ENCODE measurements at regions not wholly inside any gene's neighbourhood (a gene's known extent, or its start where the extent isn't known, plus 50 kb on each side); places are given as distances from the start of the nearest gene placed in this dataset.
"Not testable (repeated sequence)": the region's sequence is repeated elsewhere in the genome, so short reads cannot be mapped to it uniquely, and the experiment has no call there.

GRCh38 chr17:26773189-26774188 is 520.4 kb upstream of the WSB1 start:
- intact Hi-C loops (cut with micrococcal nuclease), result no loop called here
- Histone ChIP-seq H3K27ac (ENCODE audit: low read depth, low read length) (no peak overlapping the region), H3K4me3 (ENCODE audit: low read length) (no peak overlapping the region), H3K4me1 (ENCODE audit: control insufficient read depth in 2 of 2, insufficient read depth in 2 of 2, low read length in 2 of 2) (no peaks in the 10 kb centered on the region), H3K36me3 (ENCODE audit: control insufficient read depth in 2 of 3, insufficient read depth in 3 of 3, low read length in 3 of 3) (no peaks in the 10 kb centered on the region), H3K27me3 (ENCODE audit: control insufficient read depth in 2 of 2, insufficient read depth in 2 of 2, low read length in 2 of 2) (no peaks in the 10 kb centered on the region), H3K9me3 (ENCODE audit: control insufficient read depth in 2 of 3, low read length in 3 of 3) (no peaks in the 10 kb centered on the region)
- ATAC-seq, result no peak
- POLR2A ChIA-PET, result no interaction called here
- peak overlapping the region in 1 of 9 donors; percentile 55 for H3K27ac Mint-ChIP-seq
- H3K36me3 Mint-ChIP-seq, result no peaks in the 10 kb centered on the region
- H3K4me1 Mint-ChIP-seq, result no peaks in the 10 kb centered on the region
- DNase-seq, result no peak
- peaks cover 0 to 42% (median 20%) of the 10 kb centered on the region in 11 donors for H3K9me3 Mint-ChIP-seq
- H3K4me3 Mint-ChIP-seq, result no peak overlapping the region
- CTCF ChIA-PET, result no interaction called here
- H3K27me3 Mint-ChIP-seq, result peaks cover 0 to 31% (median 4%) of the 10 kb centered on the region in 5 donors

- ATAC-seq, result no peak
- Mint-ChIP-seq H3K9me3 (peaks cover 0 to 32% (median 17%) of the 10 kb centered on the region in 11 donors), H3K36me3 (no peaks in the 10 kb centered on the region), H3K27ac (no peak overlapping the region), H3K4me3 (no peak overlapping the region), H3K27me3 (peaks cover 0 to 20% (median 4%) of the 10 kb centered on the region in 5 donors), H3K4me1 (no peaks in the 10 kb centered on the region)
- Histone ChIP-seq H3K27ac (ENCODE audit: low read depth, low read length) (no peak overlapping the region), H3K9me3 (ENCODE audit: control insufficient read depth in 2 of 3, low read length in 3 of 3) (no peaks in the 10 kb centered on the region), H3K36me3 (ENCODE audit: control insufficient read depth in 2 of 3, insufficient read depth in 3 of 3, low read length in 3 of 3) (no peaks in the 10 kb centered on the region), H3K4me1 (ENCODE audit: control insufficient read depth in 2 of 2, insufficient read depth in 2 of 2, low read length in 2 of 2) (no peaks in the 10 kb centered on the region), H3K27me3 (ENCODE audit: control insufficient read depth in 2 of 2, insufficient read depth in 2 of 2, low read length in 2 of 2) (no peaks in the 10 kb centered on the region), H3K4me3 (ENCODE audit: low read length) (no peak overlapping the region)
- CTCF ChIA-PET, result no interaction called here
- DNase-seq, result no peak
- POLR2A ChIA-PET, result no interaction called here
- intact Hi-C loops (cut with micrococcal nuclease), result no loop called here
Observed at GRCh38 chr17:26774291-26775218, 519.4 kb upstream of the WSB1 start.

- Histone ChIP-seq H3K36me3 (ENCODE audit: control insufficient read depth in 2 of 3, insufficient read depth in 3 of 3, low read length in 3 of 3) (no peaks in the 10 kb centered on the region), H3K27me3 (ENCODE audit: control insufficient read depth in 2 of 2, insufficient read depth in 2 of 2, low read length in 2 of 2) (no peaks in the 10 kb centered on the region), H3K4me1 (ENCODE audit: control insufficient read depth in 2 of 2, insufficient read depth in 2 of 2, low read length in 2 of 2) (no peaks in the 10 kb centered on the region), H3K9me3 (ENCODE audit: control insufficient read depth in 2 of 3, low read length in 3 of 3) (no peaks in the 10 kb centered on the region), H3K27ac (ENCODE audit: low read depth, low read length) (no peak overlapping the region), H3K4me3 (ENCODE audit: low read length) (no peak overlapping the region)
- intact Hi-C loops (cut with micrococcal nuclease), result no loop called here
- Mint-ChIP-seq H3K36me3 (no peaks in the 10 kb centered on the region), H3K9me3 (peaks cover 0 to 32% (median 16%) of the 10 kb centered on the region in 11 donors), H3K27ac (peak overlapping the region in 1 of 9 donors; percentile 72), H3K4me3 (no peak overlapping the region), H3K4me1 (no peaks in the 10 kb centered on the region), H3K27me3 (peaks cover 0 to 19% (median under 1%) of the 10 kb centered on the region in 5 donors)
- DNase-seq (no peak), ATAC-seq (no peak)
- POLR2A ChIA-PET, result no interaction called here
- CTCF ChIA-PET, result no interaction called here
Observed at GRCh38 chr17:26775219-26775822, 518.6 kb upstream of the WSB1 start.

GRCh38 chr17:26780187-26780814 is 513.6 kb upstream of the WSB1 start:
- Mint-ChIP-seq H3K9me3 (peaks cover 7 to 36% (median 20%) of the 10 kb centered on the region in 11 donors), H3K27ac (peak overlapping the region in 1 of 9 donors; percentile 40), H3K27me3 (peaks cover 0 to 19% (median 4%) of the 10 kb centered on the region in 5 donors)
- POLR2A ChIA-PET; H3K4me1 ChIP-seq (ENCODE audit: control insufficient read depth in 2 of 2, insufficient read depth in 2 of 2, low read length in 2 of 2); intact Hi-C loops (cut with micrococcal nuclease); ATAC-seq; H3K4me3 ChIP-seq (ENCODE audit: low read length); H3K27me3 ChIP-seq (ENCODE audit: control insufficient read depth in 2 of 2, insufficient read depth in 2 of 2, low read length in 2 of 2); H3K36me3 ChIP-seq (ENCODE audit: control insufficient read depth in 2 of 3, insufficient read depth in 3 of 3, low read length in 3 of 3); H3K36me3 Mint-ChIP-seq; H3K4me1 Mint-ChIP-seq; CTCF ChIA-PET; H3K4me3 Mint-ChIP-seq; H3K27ac ChIP-seq (ENCODE audit: low read depth, low read length); DNase-seq: not testable (repeated sequence)
- H3K9me3 ChIP-seq (ENCODE audit: control insufficient read depth in 2 of 3, low read length in 3 of 3), result peaks cover 0 to 29% (median 3%) of the 10 kb centered on the region in 3 experiments

GRCh38 chr17:26782153-26782552 is 511.8 kb upstream of the WSB1 start:
- Mint-ChIP-seq H3K27ac (no peak overlapping the region), H3K4me3 (no peak overlapping the region), H3K4me1 (no peaks in the 10 kb centered on the region), H3K27me3 (peaks cover 0 to 7% (median 4%) of the 10 kb centered on the region in 5 donors), H3K9me3 (peaks cover 5 to 23% (median 13%) of the 10 kb centered on the region in 11 donors), H3K36me3 (peaks cover 0 to 4% (median 2%) of the 10 kb centered on the region in 5 donors)
- no peak for ATAC-seq
- Histone ChIP-seq H3K4me1 (ENCODE audit: control insufficient read depth in 2 of 2, insufficient read depth in 2 of 2, low read length in 2 of 2) (no peaks in the 10 kb centered on the region), H3K9me3 (ENCODE audit: control insufficient read depth in 2 of 3, low read length in 3 of 3) (peaks cover 0 to 46% (median 3%) of the 10 kb centered on the region in 3 experiments), H3K36me3 (ENCODE audit: control insufficient read depth in 2 of 3, insufficient read depth in 3 of 3, low read length in 3 of 3) (no peaks in the 10 kb centered on the region), H3K27ac (ENCODE audit: low read depth, low read length) (no peak overlapping the region), H3K4me3 (ENCODE audit: low read length) (no peak overlapping the region), H3K27me3 (ENCODE audit: control insufficient read depth in 2 of 2, insufficient read depth in 2 of 2, low read length in 2 of 2) (no peaks in the 10 kb centered on the region)
- DNase-seq, result no peak
- POLR2A ChIA-PET, result no interaction called here
- CTCF ChIA-PET, result no interaction called here
- intact Hi-C loops (cut with micrococcal nuclease), result no loop called here

- DNase-seq (no peak), ATAC-seq (no peak)
- H3K36me3 ChIP-seq (ENCODE audit: control insufficient read depth in 2 of 3, insufficient read depth in 3 of 3, low read length in 3 of 3), result no peaks in the 10 kb centered on the region
- Mint-ChIP-seq H3K4me1 (no peaks in the 10 kb centered on the region), H3K36me3 (no peaks in the 10 kb centered on the region), H3K27ac (no peak overlapping the region), H3K9me3 (no peaks in the 10 kb centered on the region), H3K4me3 (no peak overlapping the region), H3K27me3 (no peaks in the 10 kb centered on the region)
- ChIA-PET POLR2A (no interaction called here), CTCF (no interaction called here)
- H3K4me3 ChIP-seq (ENCODE audit: low read length), result no peak overlapping the region
- intact Hi-C loops (cut with micrococcal nuclease), result no loop called here
- H3K9me3 ChIP-seq (ENCODE audit: control insufficient read depth in 2 of 3, low read length in 3 of 3), result peaks cover 6 to 73% (median 16%) of the 10 kb centered on the region in 3 experiments
- no peaks in the 10 kb centered on the region for H3K27me3 ChIP-seq (ENCODE audit: control insufficient read depth in 2 of 2, insufficient read depth in 2 of 2, low read length in 2 of 2)
- H3K4me1 ChIP-seq (ENCODE audit: control insufficient read depth in 2 of 2, insufficient read depth in 2 of 2, low read length in 2 of 2), result no peaks in the 10 kb centered on the region
- H3K27ac ChIP-seq (ENCODE audit: low read depth, low read length), result no peak overlapping the region
Observed at GRCh38 chr17:26792486-26792885, 501.4 kb upstream of the WSB1 start.
